Keratinocyte (primary cell): ENCODE measurements at regions not wholly inside any gene's neighbourhood (a gene's known extent, or its start where the extent isn't known, plus 50 kb on each side); places are given as distances from the start of the nearest gene placed in this dataset.

ENCODE experiments used
- DNase-seq: peaks from one replicate; pipeline ENCODE4 v3.0.0-alpha.2; 2011; ENCODE audit warnings: low read depth, missing footprints, low spot score
- FAIRE-seq: peaks from 2 replicates; lab custom pipeline; 2011; peaks lifted over from hg19 to GRCh38; lab: Jason Lieb, UNC
- H2AFZ ChIP-seq: 2 replicates; pipeline ENCODE4 v1.6.0; 2012; ENCODE audit warnings: low read length, control low read depth, inconsistent platforms; ENCODE audit not compliant: control insufficient read depth
- H3K27ac ChIP-seq: 2 replicates; pipeline ENCODE4 v1.5.1; 2011; ENCODE audit warnings: low read length; ENCODE audit not compliant: control insufficient read depth, insufficient read depth
- H3K27me3 ChIP-seq: 3 replicates; pipeline ENCODE4 v1.6.0; 2011; ENCODE audit warnings: low read length; ENCODE audit not compliant: control insufficient read depth, insufficient read depth; ENCODE audit errors: extremely low read depth
- H3K36me3 ChIP-seq, 2 experiments: 2 replicates in 1 of 2; 3 replicates in 1 of 2; pipeline ENCODE4 v1.5.1; 2011; ENCODE audit warnings: low read length in 2 of 2, mild to moderate bottlenecking in 1 of 2; ENCODE audit not compliant: control insufficient read depth in 2 of 2, insufficient read depth in 2 of 2; ENCODE audit errors: extremely low read depth in 1 of 2
- H3K4me1 ChIP-seq: 3 replicates; pipeline ENCODE4 v1.5.1; 2011; ENCODE audit warnings: low read length; ENCODE audit not compliant: control insufficient read depth, insufficient read depth; ENCODE audit errors: extremely low read depth
- H3K4me2 ChIP-seq: 3 replicates; pipeline ENCODE4 v1.6.0; 2011; ENCODE audit warnings: low read depth, low read length; ENCODE audit not compliant: control insufficient read depth, insufficient read depth; ENCODE audit errors: extremely low read depth
- H3K4me3 ChIP-seq, 3 experiments: fragments of 200-600 bp in 1 of 3; sonication (generic) in 1 of 3; 2 replicates in 2 of 3; 3 replicates in 1 of 3; pipeline ENCODE4 v1.5.1; 2011 to 2016; ENCODE audit warnings: low read length in 3 of 3, mild to moderate bottlenecking in 3 of 3, control low read depth in 2 of 3, inconsistent platforms in 1 of 3, low read depth in 1 of 3, mixed read lengths in 1 of 3, mixed run types in 1 of 3, moderate library complexity in 1 of 3; ENCODE audit not compliant: control insufficient read depth in 2 of 3, insufficient read depth in 2 of 3; ENCODE audit errors: extremely low read depth in 1 of 3
- H3K79me2 ChIP-seq: 2 replicates; pipeline ENCODE4 v1.6.0; 2012; ENCODE audit warnings: low read length; ENCODE audit not compliant: control insufficient read depth, insufficient read depth
- H3K9ac ChIP-seq: 3 replicates; pipeline ENCODE4 v1.6.0; 2011; ENCODE audit warnings: low read length; ENCODE audit not compliant: control insufficient read depth, insufficient read depth; ENCODE audit errors: extremely low read depth
- H3K9me1 ChIP-seq: 3 replicates; pipeline ENCODE4 v1.6.0; 2011; ENCODE audit warnings: low read length; ENCODE audit not compliant: control insufficient read depth, insufficient read depth; ENCODE audit errors: extremely low read depth
- H3K9me3 ChIP-seq: 2 replicates; pipeline ENCODE4 v1.5.1; 2012; ENCODE audit warnings: low read depth, low read length; ENCODE audit not compliant: control insufficient read depth
- H4K20me1 ChIP-seq: 3 replicates; pipeline ENCODE4 v1.6.0; 2011; ENCODE audit warnings: low read length; ENCODE audit not compliant: control insufficient read depth, insufficient read depth; ENCODE audit errors: extremely low read depth
- EZH2 ChIP-seq: IDR thresholded peaks from one replicate; pipeline ENCODE4 v1.6.1; 2012; ENCODE audit warnings: inconsistent platforms, mild to moderate bottlenecking, low read length, moderate library complexity
- dilution Hi-C: fragments of 300-500 bp; cut with MboI; formaldehyde crosslinking; loops from one replicate; pipeline ENCODE4 v1.7.0; 2020; ENCODE audit warnings: low sequenced_read_pairs; ENCODE audit not compliant: extremely low pct_ligation_motif_present
- TF ChIP-seq, protein P1 (sequence below), 3 experiments: IDR thresholded peaks in 1 of 3; conservative IDR thresholded peaks in 1 of 3; optimal IDR thresholded peaks in 1 of 3; 2 replicates in 2 of 3; 3 replicates in 1 of 3; pipeline versions ENCODE3 to v1.5.1; 2011; ENCODE audit warnings: low read length in 3 of 3, mild to moderate bottlenecking in 3 of 3, moderate library complexity in 2 of 3, control low read depth in 1 of 3, inconsistent platforms in 1 of 3; ENCODE audit not compliant: insufficient read depth in 2 of 3; ENCODE audit errors: extremely low read depth in 1 of 3

DNA sequence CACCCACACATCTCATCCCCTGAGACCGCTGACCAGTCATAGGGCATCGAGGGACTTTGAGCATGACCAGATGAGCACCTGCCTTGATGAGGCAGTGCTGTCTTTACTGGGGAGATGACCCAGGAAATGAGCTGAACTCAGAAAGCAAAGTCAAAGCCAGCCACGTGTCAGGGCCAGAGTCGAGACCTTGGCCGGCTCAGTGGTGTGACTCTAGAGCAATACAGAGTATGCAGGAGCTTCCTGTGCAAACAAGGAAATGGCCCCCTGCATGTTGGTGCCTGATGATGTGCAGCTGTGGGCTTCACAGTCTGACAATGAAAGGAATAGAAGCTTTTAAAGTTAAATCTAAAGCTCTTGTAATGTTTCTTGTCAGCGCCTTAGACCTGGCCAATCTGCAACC is 332.9 kb downstream of the PCNX1 start:
- no peak overlapping the region for H3K27ac ChIP-seq
- H3K9me1 ChIP-seq, result no peaks in the 10 kb centered on the region
- TF ChIP-seq, protein P1, sequence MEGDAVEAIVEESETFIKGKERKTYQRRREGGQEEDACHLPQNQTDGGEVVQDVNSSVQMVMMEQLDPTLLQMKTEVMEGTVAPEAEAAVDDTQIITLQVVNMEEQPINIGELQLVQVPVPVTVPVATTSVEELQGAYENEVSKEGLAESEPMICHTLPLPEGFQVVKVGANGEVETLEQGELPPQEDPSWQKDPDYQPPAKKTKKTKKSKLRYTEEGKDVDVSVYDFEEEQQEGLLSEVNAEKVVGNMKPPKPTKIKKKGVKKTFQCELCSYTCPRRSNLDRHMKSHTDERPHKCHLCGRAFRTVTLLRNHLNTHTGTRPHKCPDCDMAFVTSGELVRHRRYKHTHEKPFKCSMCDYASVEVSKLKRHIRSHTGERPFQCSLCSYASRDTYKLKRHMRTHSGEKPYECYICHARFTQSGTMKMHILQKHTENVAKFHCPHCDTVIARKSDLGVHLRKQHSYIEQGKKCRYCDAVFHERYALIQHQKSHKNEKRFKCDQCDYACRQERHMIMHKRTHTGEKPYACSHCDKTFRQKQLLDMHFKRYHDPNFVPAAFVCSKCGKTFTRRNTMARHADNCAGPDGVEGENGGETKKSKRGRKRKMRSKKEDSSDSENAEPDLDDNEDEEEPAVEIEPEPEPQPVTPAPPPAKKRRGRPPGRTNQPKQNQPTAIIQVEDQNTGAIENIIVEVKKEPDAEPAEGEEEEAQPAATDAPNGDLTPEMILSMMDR (optimal IDR thresholded peaks at IDR 0.05 in 1 of 3, IDR thresholded peaks at IDR 0.05 in 1 of 3, conservative IDR thresholded peaks at IDR 0.05 in 1 of 3; ENCODE audit: extremely low read depth in 1 of 3, insufficient read depth in 2 of 3, low read length in 3 of 3), result no peak
- no peak for TF ChIP-seq EZH2
- no peaks in the 10 kb centered on the region for H3K36me3 ChIP-seq
- H4K20me1 ChIP-seq, result no peaks in the 10 kb centered on the region
- FAIRE-seq, result no peak
- H3K9ac ChIP-seq, result no peak overlapping the region
- no peak overlapping the region for H3K4me2 ChIP-seq
- no peaks in the 10 kb centered on the region for H3K27me3 ChIP-seq
- DNase-seq, result no peak
- H3K9me3 ChIP-seq, result no peaks in the 10 kb centered on the region
- no peak overlapping the region for H2AFZ ChIP-seq
- dilution Hi-C loops, result no loop called here
- no peak overlapping the region for H3K4me3 ChIP-seq
- H3K4me1 ChIP-seq, result peaks cover 19% of the 10 kb centered on the region
- no peaks in the 10 kb centered on the region for H3K79me2 ChIP-seq

DNA sequence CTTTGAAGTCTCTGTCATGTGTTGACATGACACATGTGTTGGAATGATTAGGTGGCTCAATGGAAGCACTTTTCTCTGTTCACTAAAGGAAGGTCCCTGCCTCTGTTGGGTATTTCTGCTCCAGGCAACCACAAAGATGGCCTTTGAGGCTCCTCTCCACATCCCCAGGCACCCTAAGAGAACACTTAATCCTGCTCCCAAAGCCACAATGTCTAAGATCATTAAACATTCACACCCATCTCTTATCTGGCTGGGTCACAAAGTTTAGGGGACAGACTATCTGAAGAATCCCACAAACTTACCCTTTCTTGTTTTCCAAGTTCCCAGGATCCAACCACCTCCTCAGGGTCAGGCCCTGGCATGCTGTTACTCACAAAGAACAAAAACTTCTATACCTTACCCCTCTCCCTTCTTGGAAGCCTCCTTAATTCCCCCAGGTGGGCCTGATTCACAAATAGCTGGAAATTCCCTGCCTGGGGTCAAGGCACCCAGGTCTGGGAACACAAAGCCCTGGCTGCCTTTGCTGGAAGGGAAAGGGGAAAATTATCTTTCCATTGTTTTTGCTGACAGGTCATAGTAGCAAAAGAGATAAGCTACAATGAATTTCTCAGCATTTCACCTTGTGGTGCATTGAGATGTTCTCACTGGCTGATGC is 333.7 kb downstream of the PCNX1 start:
- DNase-seq (no peak), FAIRE-seq (no peak)
- TF ChIP-seq EZH2, result no peak
- TF ChIP-seq, protein P1 (optimal IDR thresholded peaks at IDR 0.05 in 1 of 3, IDR thresholded peaks at IDR 0.05 in 1 of 3, conservative IDR thresholded peaks at IDR 0.05 in 1 of 3; ENCODE audit: extremely low read depth in 1 of 3, insufficient read depth in 2 of 3, low read length in 3 of 3), result no peak
- Histone ChIP-seq H3K4me3 (no peak overlapping the region), H4K20me1 (no peaks in the 10 kb centered on the region), H3K27me3 (no peaks in the 10 kb centered on the region), H3K4me1 (peaks cover 17% of the 10 kb centered on the region), H3K9ac (no peak overlapping the region), H3K9me1 (no peaks in the 10 kb centered on the region), H3K9me3 (no peaks in the 10 kb centered on the region), H3K4me2 (no peak overlapping the region), H3K36me3 (no peaks in the 10 kb centered on the region), H3K27ac (no peak overlapping the region), H3K79me2 (no peaks in the 10 kb centered on the region), H2AFZ (no peak overlapping the region)
- dilution Hi-C loops, result no loop called here
